NOMO-1 treated with dmso at 0.1 percent for 144 hours (cell line): ENCODE measurements at regions not wholly inside any gene's neighbourhood (a gene's known extent, or its start where the extent isn't known, plus 50 kb on each side); places are given as distances from the start of the nearest gene placed in this dataset.

ENCODE experiments used
- DNase-seq: peaks from one replicate; lab custom pipeline; 2025; ENCODE audit not compliant: unreplicated experiment; lab: John Stamatoyannopoulos, UW

- DNase-seq: no peak
Observed at GRCh38 chr20:40495956-40496355, 193.1 kb downstream of the MAFB start.

GRCh38 chr20:40494248-40494647 lies 194.8 kb downstream of the MAFB start:
- DNase-seq: peak; percentile 78

- DNase-seq: no peak
Observed at GRCh38 chr20:40493549-40493948, 195.5 kb downstream of the MAFB start.

GRCh38 chr20:40493071-40493470 lies 196.0 kb downstream of the MAFB start:
- DNase-seq: no peak

- no peak for DNase-seq
Observed at GRCh38 chr20:40491009-40491590, 197.9 kb downstream of the MAFB start.

GRCh38 chr20:40489886-40490285 lies 199.2 kb downstream of the MAFB start:
- no peak for DNase-seq

GRCh38 chr20:40488401-40488800 lies 200.6 kb downstream of the MAFB start:
- DNase-seq: no peak

- DNase-seq: peak; percentile 29
Observed at GRCh38 chr20:40486297-40486696, 202.7 kb downstream of the MAFB start.

- no peak for DNase-seq
Observed at GRCh38 chr20:40481743-40482458, 207.1 kb downstream of the MAFB start.

- DNase-seq: no peak
Observed at GRCh38 chr20:40481337-40481736, 207.7 kb downstream of the MAFB start.

GRCh38 chr20:40477805-40478204 lies 211.2 kb downstream of the MAFB start:
- DNase-seq: no peak

- no peak for DNase-seq
Observed at GRCh38 chr20:40476461-40476860, 212.6 kb downstream of the MAFB start.

GRCh38 chr20:40472905-40473304 lies 216.1 kb downstream of the MAFB start:
- DNase-seq: no peak

GRCh38 chr20:40471261-40471629 lies 217.8 kb downstream of the MAFB start:
- no peak for DNase-seq

GRCh38 chr20:40470445-40471260 lies 218.4 kb downstream of the MAFB start:
- DNase-seq: no peak

GRCh38 chr20:40468759-40469158 lies 220.3 kb downstream of the MAFB start:
- DNase-seq: no peak

GRCh38 chr20:40467703-40468411 lies 221.2 kb downstream of the MAFB start:
- DNase-seq: no peak

- no peak for DNase-seq
Observed at GRCh38 chr20:40467067-40467466, 222.0 kb downstream of the MAFB start.

- peak; percentile 36 for DNase-seq
Observed at GRCh38 chr20:40464731-40465208, 224.3 kb downstream of the MAFB start.

GRCh38 chr20:40463171-40463570 lies 225.9 kb downstream of the MAFB start:
- no peak for DNase-seq

- peak; percentile 67 for DNase-seq
Observed at GRCh38 chr20:40462566-40462965, 226.5 kb downstream of the MAFB start.
